ENCODE measurements at regions not wholly inside any gene's neighbourhood (a gene's known extent, or its start where the extent isn't known, plus 50 kb on each side); places are given as distances from the start of the nearest gene placed in this dataset.
"Not testable (repeated sequence)": the region's sequence is repeated elsewhere in the genome, so short reads cannot be mapped to it uniquely, and the experiment has no call there.

- TF ChIP-seq EZH2 (IDR thresholded peaks at IDR 0.05; ENCODE audit: borderline replicate concordance, low read depth, low read length, poor library complexity, severe bottlenecking); CTCF (conservative IDR thresholded peaks at IDR 0.05; ENCODE audit: low read depth, low read length): not testable (repeated sequence)
These were observed 245.3 kb upstream of the PRSS1 start for GRCh38 chr7:142503949-142504348.
